ENCODE measurements at regions not wholly inside any gene's neighbourhood (a gene's known extent, or its start where the extent isn't known, plus 50 kb on each side); places are given as distances from the start of the nearest gene placed in this dataset.
"Not testable (repeated sequence)": the region's sequence is repeated elsewhere in the genome, so short reads cannot be mapped to it uniquely, and the experiment has no call there.

- Histone ChIP-seq H3K4me1 (no peaks in the 10 kb centered on the region), H3K4me3 (no peak overlapping the region), H3K27ac (no peak overlapping the region), H3K27me3 (no peaks in the 10 kb centered on the region), H3K36me3 (no peaks in the 10 kb centered on the region), H3K9me3 (no peaks in the 10 kb centered on the region)
- intact Hi-C loops (cut with DNase I): no loop called here
- no peak for DNase-seq
- 45 to 55% (median 50%) methylated on average over 1 of the region's 1 CpG for WGBS, 4 donors
- TF ChIP-seq, protein P1, sequence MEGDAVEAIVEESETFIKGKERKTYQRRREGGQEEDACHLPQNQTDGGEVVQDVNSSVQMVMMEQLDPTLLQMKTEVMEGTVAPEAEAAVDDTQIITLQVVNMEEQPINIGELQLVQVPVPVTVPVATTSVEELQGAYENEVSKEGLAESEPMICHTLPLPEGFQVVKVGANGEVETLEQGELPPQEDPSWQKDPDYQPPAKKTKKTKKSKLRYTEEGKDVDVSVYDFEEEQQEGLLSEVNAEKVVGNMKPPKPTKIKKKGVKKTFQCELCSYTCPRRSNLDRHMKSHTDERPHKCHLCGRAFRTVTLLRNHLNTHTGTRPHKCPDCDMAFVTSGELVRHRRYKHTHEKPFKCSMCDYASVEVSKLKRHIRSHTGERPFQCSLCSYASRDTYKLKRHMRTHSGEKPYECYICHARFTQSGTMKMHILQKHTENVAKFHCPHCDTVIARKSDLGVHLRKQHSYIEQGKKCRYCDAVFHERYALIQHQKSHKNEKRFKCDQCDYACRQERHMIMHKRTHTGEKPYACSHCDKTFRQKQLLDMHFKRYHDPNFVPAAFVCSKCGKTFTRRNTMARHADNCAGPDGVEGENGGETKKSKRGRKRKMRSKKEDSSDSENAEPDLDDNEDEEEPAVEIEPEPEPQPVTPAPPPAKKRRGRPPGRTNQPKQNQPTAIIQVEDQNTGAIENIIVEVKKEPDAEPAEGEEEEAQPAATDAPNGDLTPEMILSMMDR (IDR thresholded peaks at IDR 0.05): no peak
- no peak for TF ChIP-seq POLR2A (IDR thresholded peaks at IDR 0.05)
- no peak for ATAC-seq
Measured at GRCh38 chr9:33662871-33663270, 132.5 kb upstream of the PRSS3 start.

- not testable (repeated sequence) for DNase-seq, H3K4me1 ChIP-seq, ATAC-seq, H3K36me3 ChIP-seq, H3K9me3 ChIP-seq
- 43 to 45% (median 44%) methylated on average over 8 of the region's 8 CpGs for WGBS, 4 donors
- peak overlapping the region; percentile 51 to 83 (median 58) for H3K4me3 ChIP-seq
- peak overlapping the region in 8 of 12 donors; percentile 43 to 86 (median 62) for H3K27ac ChIP-seq
- H3K27me3 ChIP-seq: peaks cover 0 to 57% (median 0%) of the 10 kb centered on the region in 9 donors
- intact Hi-C loops (cut with DNase I): loop anchor here in 1 of 10 donors (5.0 kb wide), 1 partner anchor 46 kb away; no protein-coding TSS in a partner anchor
Measured at GRCh38 chr9:33676194-33676745, 119.1 kb upstream of the PRSS3 start.

DNA sequence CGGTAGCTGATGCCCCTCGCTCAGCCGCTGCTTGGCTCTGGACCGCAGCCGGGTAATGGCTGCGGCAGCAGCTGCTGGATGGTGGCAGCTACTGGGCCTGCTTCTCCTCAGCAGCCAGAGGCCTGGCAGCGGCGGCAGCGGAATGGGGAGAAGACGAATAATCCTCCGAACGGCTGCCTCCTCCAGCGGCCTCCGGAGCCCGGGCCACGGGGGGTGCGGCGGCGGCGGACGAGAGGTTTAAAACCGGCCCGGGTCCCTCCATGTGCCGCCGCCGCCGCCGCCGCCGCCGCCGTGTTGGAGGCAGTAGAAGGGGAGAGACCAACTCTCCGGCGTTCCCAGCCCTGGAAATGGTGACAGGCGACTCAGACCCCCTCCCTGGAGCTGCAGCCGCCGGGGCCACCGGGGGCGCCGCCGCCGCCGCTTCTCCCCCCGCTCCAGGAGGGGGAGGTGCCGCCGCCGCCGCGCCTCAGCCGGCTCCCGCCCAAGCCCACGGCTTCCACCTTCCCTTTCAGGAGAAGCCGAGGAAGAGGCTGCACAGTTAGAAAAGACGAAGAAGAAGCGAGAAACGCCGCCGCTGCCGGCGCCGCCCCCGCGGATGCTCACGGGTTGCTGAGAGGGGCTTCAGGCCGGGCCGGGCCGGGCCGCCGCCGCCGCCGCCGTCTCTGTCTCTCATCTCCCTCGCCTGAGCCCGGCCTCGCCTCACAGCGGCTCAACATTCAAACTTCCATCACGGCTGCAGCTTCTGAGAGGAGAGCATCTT, 118.4 kb upstream of the PRSS3 start:
- Histone ChIP-seq H3K4me1 (peaks cover 0 to 9% (median 0%) of the 10 kb centered on the region in 12 donors), H3K9me3 (no peaks in the 10 kb centered on the region), H3K36me3 (no peaks in the 10 kb centered on the region), H3K27ac (peak overlapping the region in 11 of 12 donors; percentile 27 to 86 (median 55)), H3K4me3 (peak overlapping the region; percentile 51 to 83 (median 58)), H3K27me3 (peaks cover 0 to 60% (median 0%) of the 10 kb centered on the region in 9 donors)
- 0 to 2% (median 1%) methylated on average over 52 to 78 of the region's 78 CpGs for WGBS, 4 donors
- ATAC-seq (peak in 3 of 4 donors; percentile 74 to 94 (median 88)), DNase-seq (peak; percentile 19 to 67 (median 28))
- intact Hi-C loops (cut with DNase I): loop anchor here in 1 of 10 donors (5.0 kb wide), 1 partner anchor 45 kb away; no protein-coding TSS in a partner anchor
- no peak for TF ChIP-seq POLR2A (IDR thresholded peaks at IDR 0.05)
- TF ChIP-seq, protein P1 (IDR thresholded peaks at IDR 0.05): no peak

GRCh38 chr9:33677506-33677809, 117.9 kb upstream of the PRSS3 start:
- Histone ChIP-seq H3K4me3 (peak overlapping the region; percentile 51 to 83 (median 58)), H3K4me1 (peaks cover 0 to 9% (median 0%) of the 10 kb centered on the region in 12 donors), H3K27me3 (peaks cover 0 to 60% (median 0%) of the 10 kb centered on the region in 9 donors), H3K9me3 (no peaks in the 10 kb centered on the region), H3K27ac (peak overlapping the region in 8 of 12 donors; percentile 27 to 86 (median 50)), H3K36me3 (no peaks in the 10 kb centered on the region)
- intact Hi-C loops (cut with DNase I): loop anchor here in 1 of 10 donors (5.0 kb wide), 1 partner anchor 45 kb away; no protein-coding TSS in a partner anchor
- ATAC-seq: no peak
- WGBS, 4 donors: 36 to 54% (median 48%) methylated on average over 3 of the region's 3 CpGs
- no peak for DNase-seq
- TF ChIP-seq, protein P1 (IDR thresholded peaks at IDR 0.05): no peak
- no peak for TF ChIP-seq POLR2A (IDR thresholded peaks at IDR 0.05)

Data from heart left ventricle (tissue), 16 donors.